Pulmonary artery endothelial cell (primary cell): ENCODE measurements at regions not wholly inside any gene's neighbourhood (a gene's known extent, or its start where the extent isn't known, plus 50 kb on each side); places are given as distances from the start of the nearest gene placed in this dataset.

Source experiments
- DNase-seq: peaks from one replicate; pipeline ENCODE4 v3.0.0-alpha.2; 2011; ENCODE audit warnings: low read depth, low spot score

GRCh38 chr11:105197071-105197815, 57.7 kb upstream of the CARD18 start:
- no peak for DNase-seq

- DNase-seq: no peak
Observed at GRCh38 chr11:105193260-105193659, 53.7 kb upstream of the CARD18 start.

GRCh38 chr11:105192115-105192514, 52.5 kb upstream of the CARD18 start:
- DNase-seq: no peak

DNA sequence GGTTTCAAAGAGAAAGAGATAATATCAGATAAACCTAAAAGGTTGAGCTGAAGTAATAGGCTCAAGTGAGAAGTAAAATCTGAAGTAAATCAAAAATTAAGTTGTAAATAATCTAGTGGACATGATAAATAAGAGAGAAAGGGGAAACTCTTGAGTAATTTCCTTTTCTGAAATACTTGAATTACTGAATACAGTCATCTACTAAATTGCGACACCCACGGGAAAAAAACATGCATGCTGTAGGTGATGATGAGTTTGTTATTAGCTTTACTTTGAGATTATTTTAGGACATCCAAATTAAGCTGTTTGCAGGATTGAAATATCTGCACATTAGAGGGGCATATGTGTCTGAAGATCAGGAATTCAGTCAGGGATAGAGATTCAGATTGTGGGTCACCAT, 50.0 kb upstream of the CARD18 start:
- no peak for DNase-seq
